Naive thymus-derived CD4-positive, alpha-beta T cell (primary cell): ENCODE measurements at regions not wholly inside any gene's neighbourhood (a gene's known extent, or its start where the extent isn't known, plus 50 kb on each side); places are given as distances from the start of the nearest gene placed in this dataset.
A peak's percentile ranks its signal among the peaks of the same experiment; 100 is the strongest.

Source experiments
- ATAC-seq: fragments of 150-1000 bp; cut with Tn5 transposase; 2 replicates; pipeline ENCODE4 v1.10.0; 2021; ENCODE audit warnings: mild to moderate bottlenecking, moderate library complexity
- CTCF ChIA-PET: fragments of 350-600 bp; sonication (Branson Sonifier 250); formaldehyde crosslinking; loops from one replicate; lab custom pipeline; 2021; ENCODE audit warnings: antibody characterized with exemption; lab: Charles Lee
- POLR2A ChIA-PET: fragments of 350-600 bp; sonication (Branson Sonifier 250); formaldehyde crosslinking; loops from one replicate; lab custom pipeline; 2021; ENCODE audit warnings: antibody characterized with exemption, inconsistent platforms; lab: Charles Lee
- DNase-seq, 9 donors: peaks; one replicate each; pipeline versions ENCODE4 v3.0.0 to v3.0.0-alpha.2; 2020 to 2022; ENCODE audit warnings: mixed read lengths in 1 of 9
- H3K27ac ChIP-seq: one replicate; pipeline ENCODE4 v1.7.0; 2013; ENCODE audit warnings: mild to moderate bottlenecking, low read depth, low read length, moderate library complexity
- H3K27me3 ChIP-seq, 2 donors: one replicate each; pipeline ENCODE4 v1.7.0; 2013; ENCODE audit warnings: low read length in 2 of 2, mild to moderate bottlenecking in 2 of 2, moderate library complexity in 2 of 2; ENCODE audit not compliant: control insufficient read depth in 2 of 2, insufficient read depth in 2 of 2
- H3K36me3 ChIP-seq, 3 experiments: 1 replicate in 2 of 3; 2 replicates in 1 of 3; pipeline ENCODE4 v1.7.0; 2013; ENCODE audit warnings: low read length in 3 of 3, mild to moderate bottlenecking in 3 of 3, moderate library complexity in 1 of 3; ENCODE audit not compliant: insufficient read depth in 3 of 3, control insufficient read depth in 2 of 3
- H3K4me1 ChIP-seq, 2 donors: one replicate each; pipeline ENCODE4 v1.7.0; 2013; ENCODE audit warnings: low read length in 2 of 2, mild to moderate bottlenecking in 2 of 2, moderate library complexity in 1 of 2; ENCODE audit not compliant: control insufficient read depth in 2 of 2, insufficient read depth in 2 of 2
- H3K4me3 ChIP-seq: 2 replicates; pipeline ENCODE4 v1.7.0; 2013; ENCODE audit warnings: mild to moderate bottlenecking, low read length
- H3K9me3 ChIP-seq, 3 experiments: 1 replicate in 2 of 3; 2 replicates in 1 of 3; pipeline ENCODE4 v1.7.0; 2013; ENCODE audit warnings: low read length in 3 of 3; ENCODE audit not compliant: control insufficient read depth in 2 of 3
- H3K27ac Mint-ChIP-seq, 9 donors: one replicate each; pipeline ENCODE4 v1.8.0; 2020 to 2022; ENCODE audit warnings: mixed read lengths in 9 of 9, mild to moderate bottlenecking in 8 of 9, moderate library complexity in 5 of 9, inconsistent platforms in 2 of 9
- H3K27me3 Mint-ChIP-seq, 5 donors: one replicate each; pipeline ENCODE4 v1.8.0; 2021 to 2022; ENCODE audit warnings: mixed read lengths in 5 of 5, mild to moderate bottlenecking in 1 of 5
- H3K36me3 Mint-ChIP-seq, 5 donors: one replicate each; pipeline ENCODE4 v1.8.0; 2020 to 2022; ENCODE audit warnings: mixed read lengths in 5 of 5, mild to moderate bottlenecking in 3 of 5, inconsistent platforms in 1 of 5
- H3K4me1 Mint-ChIP-seq, 7 donors: one replicate each; pipeline ENCODE4 v1.8.0; 2020 to 2022; ENCODE audit warnings: mixed read lengths in 7 of 7, mild to moderate bottlenecking in 3 of 7, inconsistent platforms in 1 of 7
- H3K4me3 Mint-ChIP-seq, 10 donors: one replicate each; pipeline ENCODE4 v1.8.0; 2020 to 2022; ENCODE audit warnings: mild to moderate bottlenecking in 10 of 10, mixed read lengths in 10 of 10, moderate library complexity in 6 of 10, inconsistent platforms in 2 of 10
- H3K9me3 Mint-ChIP-seq, 11 donors: one replicate each; pipeline ENCODE4 v1.8.0; 2020 to 2022; ENCODE audit warnings: mixed read lengths in 11 of 11, mild to moderate bottlenecking in 4 of 11, inconsistent platforms in 1 of 11, moderate library complexity in 1 of 11
- intact Hi-C, 2 donors: fragments of 100-400 bp; cut with micrococcal nuclease; formaldehyde crosslinking; loops; one replicate each; pipeline ENCODE4 v1.15.1; 2023

DNA sequence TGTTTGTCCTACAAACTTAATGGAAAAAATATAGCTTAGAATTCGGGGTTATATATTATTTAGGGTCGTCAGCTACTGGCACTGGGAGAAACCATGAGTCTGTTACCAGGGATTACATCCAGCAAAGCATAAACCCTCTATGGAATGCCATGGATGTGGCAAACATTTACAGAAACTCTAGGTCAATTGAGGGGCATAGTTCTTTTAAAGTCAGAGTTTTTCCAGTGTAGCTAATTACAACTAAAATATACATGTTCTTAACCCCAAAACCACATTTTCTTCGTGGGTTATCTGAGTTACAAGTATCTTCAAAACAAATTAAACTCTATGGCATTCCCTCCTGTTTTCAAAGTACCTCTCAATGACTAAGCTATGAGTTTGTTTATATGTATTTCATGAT is 99.3 kb upstream of the THSD7A start:
- Histone ChIP-seq H3K36me3 (no peaks in the 10 kb centered on the region), H3K4me1 (no peaks in the 10 kb centered on the region), H3K27me3 (no peaks in the 10 kb centered on the region), H3K9me3 (no peaks in the 10 kb centered on the region), H3K27ac (no peak overlapping the region), H3K4me3 (no peak overlapping the region)
- ChIA-PET POLR2A (no interaction called here), CTCF (no interaction called here)
- no peak overlapping the region for H3K27ac Mint-ChIP-seq
- H3K27me3 Mint-ChIP-seq, result no peaks in the 10 kb centered on the region
- intact Hi-C loops, result no loop called here
- no peaks in the 10 kb centered on the region for H3K4me1 Mint-ChIP-seq
- ATAC-seq (no peak), DNase-seq (no peak)
- H3K36me3 Mint-ChIP-seq, result no peaks in the 10 kb centered on the region
- no peak overlapping the region for H3K4me3 Mint-ChIP-seq
- peaks cover 0 to 3% (median 0%) of the 10 kb centered on the region in 11 donors for H3K9me3 Mint-ChIP-seq

DNA sequence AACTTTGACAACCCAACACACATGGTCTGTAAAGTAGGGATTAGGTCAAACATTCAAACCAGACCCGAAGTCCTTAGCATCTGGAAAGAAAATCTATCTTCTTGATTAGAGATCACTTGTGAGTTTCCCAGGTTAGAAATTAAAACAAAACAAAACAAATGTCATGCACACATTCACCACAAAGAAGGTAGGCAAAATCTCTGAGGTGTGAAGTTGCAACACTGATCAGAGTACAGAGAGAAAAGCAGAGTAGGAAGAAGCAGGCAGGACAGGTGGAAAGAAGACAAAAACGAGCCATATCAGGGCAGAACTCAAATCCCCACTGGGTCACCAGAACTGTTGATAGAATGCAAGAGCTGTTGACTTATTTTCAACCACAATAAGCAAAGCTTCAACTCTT is 102.8 kb upstream of the THSD7A start:
- Histone ChIP-seq H3K27ac (no peak overlapping the region), H3K4me1 (no peaks in the 10 kb centered on the region), H3K27me3 (no peaks in the 10 kb centered on the region), H3K4me3 (no peak overlapping the region), H3K36me3 (no peaks in the 10 kb centered on the region), H3K9me3 (no peaks in the 10 kb centered on the region)
- H3K36me3 Mint-ChIP-seq, result no peaks in the 10 kb centered on the region
- H3K4me3 Mint-ChIP-seq, result no peak overlapping the region
- intact Hi-C loops, result no loop called here
- no peak for ATAC-seq
- ChIA-PET CTCF (no interaction called here), POLR2A (no interaction called here)
- peaks cover 0 to 6% (median 0%) of the 10 kb centered on the region in 11 donors for H3K9me3 Mint-ChIP-seq
- no peaks in the 10 kb centered on the region for H3K27me3 Mint-ChIP-seq
- H3K4me1 Mint-ChIP-seq, result no peaks in the 10 kb centered on the region
- DNase-seq, result no peak
- H3K27ac Mint-ChIP-seq, result peak overlapping the region in 1 of 9 donors; percentile 28

DNA sequence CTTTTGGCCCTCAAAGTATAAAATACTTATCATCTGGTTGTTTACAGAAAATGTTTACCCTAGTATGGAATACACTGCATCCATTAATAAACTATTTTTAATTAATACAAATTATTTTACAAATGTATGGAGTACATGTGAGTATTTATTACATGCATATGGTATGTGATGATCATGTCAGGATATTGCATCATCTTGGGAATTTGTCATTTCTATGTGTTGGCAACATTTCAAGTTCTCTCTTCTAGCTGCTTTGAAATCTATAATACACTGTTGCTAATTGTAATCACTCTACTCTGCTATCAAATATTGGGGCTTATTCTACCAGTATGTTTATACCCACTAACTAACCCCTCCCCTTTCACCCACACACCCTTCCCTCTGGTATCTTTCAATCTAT is 103.9 kb upstream of the THSD7A start:
- no peaks in the 10 kb centered on the region for H3K4me1 Mint-ChIP-seq
- no peaks in the 10 kb centered on the region for H3K27me3 ChIP-seq
- intact Hi-C loops, result no loop called here
- H3K4me1 ChIP-seq, result no peaks in the 10 kb centered on the region
- peaks cover 0 to 6% (median 0%) of the 10 kb centered on the region in 11 donors for H3K9me3 Mint-ChIP-seq
- H3K9me3 ChIP-seq, result no peaks in the 10 kb centered on the region
- H3K36me3 ChIP-seq, result no peaks in the 10 kb centered on the region
- H3K27ac ChIP-seq, result no peak overlapping the region
- CTCF ChIA-PET, result no interaction called here
- ATAC-seq (no peak), DNase-seq (no peak)
- no peaks in the 10 kb centered on the region for H3K27me3 Mint-ChIP-seq
- no peak overlapping the region for H3K27ac Mint-ChIP-seq
- no peak overlapping the region for H3K4me3 ChIP-seq
- POLR2A ChIA-PET, result no interaction called here
- no peaks in the 10 kb centered on the region for H3K36me3 Mint-ChIP-seq
- no peak overlapping the region for H3K4me3 Mint-ChIP-seq

DNA sequence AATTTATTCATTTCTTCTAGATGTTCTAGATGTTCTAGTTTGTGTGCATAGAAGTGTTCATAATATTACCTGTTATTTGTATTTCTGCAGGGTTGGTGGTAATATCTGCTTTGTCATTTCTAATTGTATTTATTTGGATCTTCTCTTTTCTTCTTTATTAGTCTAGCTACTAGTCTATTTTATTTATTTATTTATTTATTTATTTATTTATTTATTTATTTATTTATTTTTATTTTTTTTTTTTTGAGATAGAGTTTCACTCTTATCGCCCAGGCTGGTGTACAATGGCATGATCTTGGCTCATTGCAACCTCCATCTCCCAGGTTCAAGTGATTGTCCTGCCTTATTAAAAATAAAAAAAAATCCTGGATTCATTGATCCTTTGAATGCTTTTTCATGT is 114.8 kb upstream of the THSD7A start:
- no peaks in the 10 kb centered on the region for H3K4me1 Mint-ChIP-seq
- H3K9me3 ChIP-seq, result no peaks in the 10 kb centered on the region
- ChIA-PET POLR2A (no interaction called here), CTCF (no interaction called here)
- no peaks in the 10 kb centered on the region for H3K36me3 Mint-ChIP-seq
- peaks cover 0 to 12% (median 0%) of the 10 kb centered on the region in 5 donors for H3K27me3 Mint-ChIP-seq
- no peak overlapping the region for H3K27ac Mint-ChIP-seq
- no peaks in the 10 kb centered on the region for H3K4me1 ChIP-seq
- H3K27me3 ChIP-seq, result no peaks in the 10 kb centered on the region
- H3K4me3 ChIP-seq, result no peak overlapping the region
- no peaks in the 10 kb centered on the region for H3K36me3 ChIP-seq
- ATAC-seq, result no peak
- DNase-seq, result no peak
- no peak overlapping the region for H3K4me3 Mint-ChIP-seq
- peaks cover 0 to 20% (median 6%) of the 10 kb centered on the region in 11 donors for H3K9me3 Mint-ChIP-seq
- H3K27ac ChIP-seq, result no peak overlapping the region
- intact Hi-C loops, result no loop called here

DNA sequence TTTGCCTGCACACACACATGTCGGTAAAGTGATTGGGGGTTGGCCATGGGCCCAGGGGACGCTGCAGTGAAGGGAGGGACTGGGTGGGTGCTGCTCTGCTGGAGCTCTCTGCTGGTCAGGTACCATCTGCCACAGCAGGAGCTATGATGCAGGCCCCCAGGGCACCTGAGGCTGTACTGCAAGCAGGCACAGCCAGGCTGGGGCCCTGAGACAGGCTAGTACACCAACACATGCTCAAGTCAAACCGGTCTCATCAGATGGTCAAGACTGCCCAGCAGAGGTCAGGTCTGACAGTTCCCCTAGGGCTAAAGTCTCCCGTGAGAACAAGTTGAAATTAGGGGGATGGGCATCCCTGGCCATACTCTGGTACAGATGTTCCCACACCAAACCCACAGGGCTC is 118.3 kb upstream of the THSD7A start:
- Mint-ChIP-seq H3K9me3 (peaks cover 0 to 15% (median 5%) of the 10 kb centered on the region in 11 donors), H3K4me3 (no peak overlapping the region), H3K27ac (no peak overlapping the region), H3K27me3 (peaks cover 0 to 12% (median 0%) of the 10 kb centered on the region in 5 donors), H3K36me3 (no peaks in the 10 kb centered on the region), H3K4me1 (no peaks in the 10 kb centered on the region)
- no peaks in the 10 kb centered on the region for H3K9me3 ChIP-seq
- H3K27ac ChIP-seq, result no peak overlapping the region
- intact Hi-C loops, result no loop called here
- no peak overlapping the region for H3K4me3 ChIP-seq
- ChIA-PET POLR2A (no interaction called here), CTCF (no interaction called here)
- no peaks in the 10 kb centered on the region for H3K27me3 ChIP-seq
- no peaks in the 10 kb centered on the region for H3K36me3 ChIP-seq
- no peaks in the 10 kb centered on the region for H3K4me1 ChIP-seq
- no peak for ATAC-seq
- no peak for DNase-seq

DNA sequence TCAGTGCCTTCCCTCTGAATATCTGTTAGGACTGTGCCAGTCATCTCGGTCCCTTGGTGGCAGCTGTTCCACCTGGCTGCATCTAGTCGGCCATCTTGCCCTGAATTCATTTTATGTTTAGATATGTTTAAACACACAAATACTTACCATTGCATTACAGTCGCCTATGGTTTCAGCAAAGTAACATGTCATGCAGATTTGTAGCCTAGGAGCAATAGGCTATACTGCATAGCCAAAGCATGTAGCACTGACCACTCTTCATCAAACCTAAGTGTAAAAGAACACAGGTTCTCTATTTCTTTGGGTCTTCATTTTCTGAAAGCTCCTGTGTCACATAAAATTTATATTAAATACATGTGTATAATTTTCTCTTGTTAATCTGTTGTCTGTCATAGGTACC is 118.9 kb upstream of the THSD7A start:
- peaks cover 0 to 14% (median 4%) of the 10 kb centered on the region in 11 donors for H3K9me3 Mint-ChIP-seq
- H3K4me1 ChIP-seq, result no peaks in the 10 kb centered on the region
- DNase-seq (no peak), ATAC-seq (no peak)
- H3K9me3 ChIP-seq, result no peaks in the 10 kb centered on the region
- H3K36me3 ChIP-seq, result no peaks in the 10 kb centered on the region
- ChIA-PET POLR2A (no interaction called here), CTCF (no interaction called here)
- no peak overlapping the region for H3K27ac ChIP-seq
- no peaks in the 10 kb centered on the region for H3K4me1 Mint-ChIP-seq
- no peak overlapping the region for H3K27ac Mint-ChIP-seq
- H3K36me3 Mint-ChIP-seq, result no peaks in the 10 kb centered on the region
- no peak overlapping the region for H3K4me3 Mint-ChIP-seq
- H3K4me3 ChIP-seq, result no peak overlapping the region
- peaks cover 0 to 12% (median 0%) of the 10 kb centered on the region in 5 donors for H3K27me3 Mint-ChIP-seq
- no peaks in the 10 kb centered on the region for H3K27me3 ChIP-seq
- intact Hi-C loops, result no loop called here

DNA sequence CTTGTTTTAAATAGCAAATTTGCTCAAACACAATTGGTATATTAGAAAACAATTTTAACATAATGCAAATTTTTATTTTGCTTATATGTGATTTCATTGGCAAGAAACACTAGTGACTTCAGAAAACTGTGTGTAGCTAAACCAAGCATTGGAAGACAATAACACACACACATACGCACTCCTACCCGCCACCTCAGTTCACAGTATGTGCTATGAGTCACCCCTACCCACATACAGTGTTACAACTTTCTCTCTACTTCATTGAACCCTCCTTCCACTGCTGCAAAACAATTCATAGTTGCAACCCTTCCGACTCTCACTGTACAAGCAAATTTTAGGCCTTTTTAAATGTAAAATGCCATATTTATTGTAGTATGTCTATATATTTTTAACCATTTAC is 119.9 kb upstream of the THSD7A start:
- CTCF ChIA-PET, result no interaction called here
- POLR2A ChIA-PET, result no interaction called here
- no peaks in the 10 kb centered on the region for H3K4me1 ChIP-seq
- DNase-seq (no peak), ATAC-seq (no peak)
- Mint-ChIP-seq H3K4me1 (no peaks in the 10 kb centered on the region), H3K27me3 (peaks cover 0 to 12% (median 0%) of the 10 kb centered on the region in 5 donors), H3K4me3 (no peak overlapping the region), H3K27ac (no peak overlapping the region), H3K9me3 (peaks cover 0 to 18% (median 3%) of the 10 kb centered on the region in 11 donors), H3K36me3 (no peaks in the 10 kb centered on the region)
- H3K27ac ChIP-seq, result no peak overlapping the region
- intact Hi-C loops, result no loop called here
- no peaks in the 10 kb centered on the region for H3K9me3 ChIP-seq
- no peaks in the 10 kb centered on the region for H3K27me3 ChIP-seq
- no peak overlapping the region for H3K4me3 ChIP-seq
- no peaks in the 10 kb centered on the region for H3K36me3 ChIP-seq
